IMR-90 (cell line): ENCODE measurements at regions not wholly inside any gene's neighbourhood (a gene's known extent, or its start where the extent isn't known, plus 50 kb on each side); places are given as distances from the start of the nearest gene placed in this dataset.

Source experiments
- ATAC-seq: fragments of 200-7000 bp; cut with Tn5 transposase; 2 replicates; pipeline ENCODE4 v1.9.1; 2020; ENCODE audit warnings: low read depth, mild to moderate bottlenecking, moderate library complexity
- BruUV-seq: library from RNA; stranded (reverse); fragments of 400-500 nt; replicated peaks from 2 replicates; lab custom pipeline; 2021; lab: Mats Ljungman, UMichigan
- CTCF ChIA-PET: fragments of 300-600 bp; formaldehyde crosslinking; extraction: SDS; loops from one replicate; lab custom pipeline; 2021; ENCODE audit warnings: antibody characterized with exemption; lab: Yijun Ruan, JAX
- POLR2A ChIA-PET: fragments of 300-600 bp; sonication (Branson Sonifier 250); formaldehyde crosslinking; loops from one replicate; lab custom pipeline; 2022; ENCODE audit warnings: antibody characterized with exemption; ENCODE audit not compliant: unreplicated experiment; lab: Charles Lee
- DNase-seq: peaks from one replicate; pipeline ENCODE4 v3.0.0; 2013
- H2AFZ ChIP-seq: replicated peaks from 2 replicates; pipeline ENCODE3; 2013; ENCODE audit warnings: low read length, mild to moderate bottlenecking; ENCODE audit not compliant: poor library complexity
- H2AK5ac ChIP-seq: 2 replicates; pipeline ENCODE4 v1.6.1; 2013; ENCODE audit warnings: low read depth, low read length, inconsistent platforms
- H2AK9ac ChIP-seq: replicated peaks from 2 replicates; pipeline ENCODE3; 2013; ENCODE audit warnings: mild to moderate bottlenecking, low read depth, low read length, moderate library complexity; ENCODE audit not compliant: poor library complexity
- H2BK120ac ChIP-seq: 2 replicates; pipeline ENCODE4 v1.6.1; 2013; ENCODE audit warnings: low read depth, low read length, inconsistent platforms
- H2BK15ac ChIP-seq: 3 replicates; pipeline ENCODE4 v1.6.1; 2013; ENCODE audit warnings: low read depth, low read length, inconsistent platforms
- H2BK20ac ChIP-seq: 2 replicates; pipeline ENCODE4 v1.6.1; 2013; ENCODE audit warnings: low read depth, mild to moderate bottlenecking, inconsistent platforms, low read length, moderate library complexity
- H2BK5ac ChIP-seq: 2 replicates; pipeline ENCODE4 v1.6.1; 2013; ENCODE audit warnings: mild to moderate bottlenecking, low read depth, low read length, inconsistent platforms; ENCODE audit not compliant: poor library complexity, severe bottlenecking
- H3K14ac ChIP-seq: replicated peaks from 2 replicates; pipeline ENCODE4 v1.6.1; 2013; ENCODE audit warnings: low read depth, low read length, inconsistent platforms
- H3K18ac ChIP-seq: 2 replicates; pipeline ENCODE4 v1.6.1; 2013; ENCODE audit warnings: low read depth, low read length, control low read depth
- H3K23ac ChIP-seq: 2 replicates; pipeline ENCODE4 v1.6.1; 2013; ENCODE audit warnings: low read depth, low read length, inconsistent platforms
- H3K27ac ChIP-seq: 2 replicates; pipeline ENCODE4 v1.5.1; 2013; ENCODE audit warnings: mild to moderate bottlenecking, control low read depth, low read length; ENCODE audit not compliant: insufficient read depth
- H3K27me3 ChIP-seq: 2 replicates; pipeline ENCODE4 v1.6.1; 2013; ENCODE audit warnings: low read length; ENCODE audit not compliant: control insufficient read depth, insufficient read depth
- H3K36me3 ChIP-seq: 2 replicates; pipeline ENCODE4 v1.6.1; 2013; ENCODE audit warnings: low read length, mixed read lengths; ENCODE audit not compliant: control insufficient read depth, insufficient read depth
- H3K4ac ChIP-seq: 2 replicates; pipeline ENCODE4 v1.6.1; 2013; ENCODE audit warnings: low read depth, low read length, inconsistent platforms
- H3K4me1 ChIP-seq: 2 replicates; pipeline ENCODE4 v1.6.1; 2013; ENCODE audit warnings: low read length, mixed read lengths; ENCODE audit not compliant: control insufficient read depth, insufficient read depth
- H3K4me2 ChIP-seq: 2 replicates; pipeline ENCODE4 v1.6.1; 2013; ENCODE audit warnings: low read depth, mild to moderate bottlenecking, control low read depth, low read length, moderate library complexity
- H3K4me3 ChIP-seq: 2 replicates; pipeline ENCODE4 v1.5.1; 2013; ENCODE audit warnings: low read depth, mild to moderate bottlenecking, control low read depth, low read length, moderate library complexity; ENCODE audit not compliant: insufficient read depth
- H3K56ac ChIP-seq: 2 replicates; pipeline ENCODE4 v1.6.1; 2013; ENCODE audit warnings: low read length, inconsistent platforms; ENCODE audit not compliant: insufficient read depth; ENCODE audit errors: extremely low read depth
- H3K79me1 ChIP-seq, 2 experiments: 2 replicates each; pipeline ENCODE4 v1.6.1; 2013; ENCODE audit warnings: low read length in 2 of 2, inconsistent platforms in 1 of 2, low read depth in 1 of 2
- H3K9ac ChIP-seq: 2 replicates; pipeline ENCODE4 v1.6.1; 2013; ENCODE audit warnings: low read depth, low read length, control low read depth
- H3K9me1 ChIP-seq: 2 replicates; pipeline ENCODE4 v1.6.1; 2013; ENCODE audit warnings: low read length, inconsistent platforms; ENCODE audit not compliant: insufficient read depth
- H3K9me3 ChIP-seq: 2 replicates; pipeline ENCODE4 v1.6.1; 2013; ENCODE audit warnings: low read length; ENCODE audit not compliant: control insufficient read depth, insufficient read depth
- H4K20me1 ChIP-seq: 2 replicates; pipeline ENCODE4 v1.6.1; 2013; ENCODE audit warnings: low read length, inconsistent platforms; ENCODE audit not compliant: insufficient read depth
- H4K5ac ChIP-seq: 2 replicates; pipeline ENCODE4 v1.6.1; 2013; ENCODE audit warnings: mild to moderate bottlenecking, low read depth, low read length, control low read depth
- H4K8ac ChIP-seq, 2 experiments: 2 replicates each; pipeline ENCODE4 v1.6.1; 2013; ENCODE audit warnings: low read depth in 2 of 2, low read length in 2 of 2, control low read depth in 1 of 2, inconsistent platforms in 1 of 2
- H4K91ac ChIP-seq: 2 replicates; pipeline ENCODE4 v1.6.1; 2013; ENCODE audit warnings: low read depth, low read length, inconsistent platforms; ENCODE audit not compliant: insufficient read depth
- BHLHE40 ChIP-seq: fragments of 150-350 bp; IDR thresholded peaks from 2 replicates; pipeline ENCODE4 v1.6.1; 2016; ENCODE audit warnings: mild to moderate bottlenecking, low read depth, low read length
- CEBPB ChIP-seq: IDR thresholded peaks from 2 replicates; pipeline ENCODE4 v1.6.1; 2012; ENCODE audit warnings: low read depth, low read length, improper control_type of control experiment
- CHD1 ChIP-seq: IDR thresholded peaks from 2 replicates; pipeline ENCODE4 v1.6.1; 2012; ENCODE audit warnings: low read depth, low read length, improper control_type of control experiment
- ELK1 ChIP-seq: fragments of 150-350 bp; IDR thresholded peaks from 2 replicates; pipeline ENCODE4 v1.6.1; 2016; ENCODE audit warnings: low read depth, mild to moderate bottlenecking, low read length, moderate library complexity, borderline replicate concordance
- FOS ChIP-seq: fragments of 150-350 bp; IDR thresholded peaks from 2 replicates; pipeline ENCODE4 v1.6.1; 2016; ENCODE audit warnings: low read depth, low read length
- MAFK ChIP-seq: IDR thresholded peaks from 2 replicates; pipeline ENCODE4 v1.6.1; 2012; ENCODE audit warnings: low read depth, low read length, improper control_type of control experiment
- MXI1 ChIP-seq: IDR thresholded peaks from 2 replicates; pipeline ENCODE4 v1.6.1; 2012; ENCODE audit warnings: low read depth, mild to moderate bottlenecking, low read length, moderate library complexity, borderline replicate concordance
- POLR2A ChIP-seq: IDR thresholded peaks from 2 replicates; pipeline ENCODE4 v1.6.1; 2012; ENCODE audit warnings: mild to moderate bottlenecking, low read depth, low read length
- RAD21 ChIP-seq: IDR thresholded peaks from 2 replicates; pipeline ENCODE4 v1.6.1; 2012; ENCODE audit warnings: low read length, improper control_type of control experiment
- RCOR1 ChIP-seq: IDR thresholded peaks from 2 replicates; pipeline ENCODE4 v1.6.1; 2012; ENCODE audit warnings: mild to moderate bottlenecking, low read length, improper control_type of control experiment; ENCODE audit not compliant: insufficient replicate concordance
- RFX5 ChIP-seq: IDR thresholded peaks from 2 replicates; pipeline ENCODE4 v1.8.0; 2012; ENCODE audit warnings: low read depth, mild to moderate bottlenecking, low read length, moderate library complexity
- USF2 ChIP-seq: fragments of 150-350 bp; IDR thresholded peaks from 2 replicates; pipeline ENCODE4 v1.6.1; 2017; ENCODE audit warnings: mild to moderate bottlenecking, antibody characterized with exemption, low read length, low read depth
- WGBS, 2 experiments: methylation state at CpG; one replicate each; pipeline versions ENCODE4 v1.1.5 to v1.1.7; 2013; ENCODE audit warnings: missing lambda C conversion rate in 2 of 2; ENCODE audit not compliant: insufficient read length in 1 of 2; ENCODE audit errors: extremely low coverage in 2 of 2; 5-methylcytosine and 5-hydroxymethylcytosine counted together
- dilution Hi-C: fragments of 300-500 bp; cut with HindIII; formaldehyde crosslinking; loops from one replicate; pipeline ENCODE4 v1.14.3; 2018; ENCODE audit warnings: low sequenced_read_pairs; ENCODE audit not compliant: unreplicated experiment
- in situ Hi-C: fragments of 300-500 bp; cut with MboI; formaldehyde crosslinking; loops from 3 replicates; pipeline ENCODE4 v1.14.3; 2019; ENCODE audit warnings: low sequenced_read_pairs, inconsistent platforms, mixed read lengths
- intact Hi-C: fragments of 100-400 bp; cut with micrococcal nuclease; formaldehyde crosslinking; loops from 2 replicates; pipeline ENCODE4 v1.10.0; 2022
- TF ChIP-seq, protein P1 (sequence below): conservative IDR thresholded peaks from 2 replicates; pipeline ENCODE4 v1.5.1; 2012; ENCODE audit warnings: mild to moderate bottlenecking, low read depth, low read length, improper control_type of control experiment

DNA sequence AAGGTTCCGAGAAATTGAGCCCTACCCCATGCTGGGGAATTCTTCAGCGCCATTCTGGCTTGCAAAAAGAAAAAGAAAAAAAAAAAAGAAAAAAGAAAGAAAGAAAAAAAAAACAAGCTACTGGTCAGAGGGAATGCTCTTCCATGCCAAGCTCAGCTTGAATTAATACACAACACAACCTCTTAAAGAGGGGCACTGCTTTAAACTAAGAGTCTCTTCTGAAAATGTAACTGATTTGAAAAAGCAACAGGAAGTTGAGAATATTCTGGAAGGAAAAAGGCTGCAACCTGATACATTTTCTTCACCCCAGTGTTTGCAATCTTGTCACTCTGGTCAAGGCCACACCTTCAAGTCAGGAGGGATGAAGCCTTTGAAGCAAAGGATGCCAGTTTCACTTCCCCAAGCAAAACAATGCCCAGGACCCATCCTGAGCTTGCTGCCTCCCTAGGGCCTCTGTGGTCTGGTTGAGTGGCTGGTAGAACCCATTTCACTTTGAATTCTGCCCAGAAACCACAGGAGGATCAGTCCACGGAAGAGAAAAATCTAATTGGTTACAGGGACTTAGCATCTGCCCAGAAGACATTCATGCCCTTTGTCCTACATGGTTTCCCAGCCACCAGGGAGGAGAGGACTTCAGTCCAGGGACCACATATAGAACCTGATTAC lies 389.7 kb downstream of the SOX9 start:
- peak overlapping the region; percentile 1; the same call in 1 of the 2 replicates for H3K4me2 ChIP-seq
- H2AK9ac ChIP-seq = no peak overlapping the region
- H3K4me3 ChIP-seq = no peak overlapping the region
- H3K56ac ChIP-seq = no peak overlapping the region
- peak; percentile 27 for DNase-seq
- H2BK20ac ChIP-seq = peak overlapping the region; percentile 45; the same call in 1 of the 2 replicates
- H3K9me3 ChIP-seq = no peaks in the 10 kb centered on the region
- H3K27me3 ChIP-seq = no peaks in the 10 kb centered on the region
- peak overlapping the region; percentile 83 for H3K4ac ChIP-seq
- H3K79me1 ChIP-seq = peaks cover 10 to 65% of the 10 kb centered on the region in 2 experiments
- 0 out of 2 replicates have a peak overlapping the region, but pooled peaks have one; percentile 4 for H3K27ac ChIP-seq
- no CpG with 5 or more reads among the region's 3 CpGs for WGBS, 2 experiments
- H3K23ac ChIP-seq = peak overlapping the region; percentile 65
- dilution Hi-C loops (no loop called here), intact Hi-C loops (no loop called here), in situ Hi-C loops (no loop called here)
- no TSS peak for BruUV-seq
- H2BK15ac ChIP-seq = no peak overlapping the region
- peak overlapping the region; percentile 0; the same call in 1 of the 2 replicates for H3K18ac ChIP-seq
- H4K8ac ChIP-seq = peak overlapping the region; percentile 6 to 10; a peak in 2 of 4 replicates
- H4K20me1 ChIP-seq = no peaks in the 10 kb centered on the region; the same call in none of the 2 replicates
- no peak overlapping the region for H3K9ac ChIP-seq
- ATAC-seq = peak; percentile 15; the same call in 1 of the 2 replicates
- peak overlapping the region; percentile 83 for H3K14ac ChIP-seq
- peaks cover 20% of the 10 kb centered on the region for H3K4me1 ChIP-seq
- ChIA-PET POLR2A (no interaction called here), CTCF (interaction anchor here (0.6 kb wide), 2 partner anchors 175 to 386 kb away, joined by 3 to 6 read pairs; no protein-coding TSS in a partner anchor)
- H2AFZ ChIP-seq = peak overlapping the region; percentile 56
- peak overlapping the region; percentile 9 for H4K5ac ChIP-seq
- no peak overlapping the region for H2AK5ac ChIP-seq
- peak overlapping the region; percentile 46 for H2BK120ac ChIP-seq
- no peak overlapping the region for H2BK5ac ChIP-seq
- peaks cover 11% of the 10 kb centered on the region for H3K9me1 ChIP-seq
- 0 out of 2 replicates have a peak overlapping the region, but pooled peaks have one; percentile 14 for H4K91ac ChIP-seq
- TF ChIP-seq, protein P1, sequence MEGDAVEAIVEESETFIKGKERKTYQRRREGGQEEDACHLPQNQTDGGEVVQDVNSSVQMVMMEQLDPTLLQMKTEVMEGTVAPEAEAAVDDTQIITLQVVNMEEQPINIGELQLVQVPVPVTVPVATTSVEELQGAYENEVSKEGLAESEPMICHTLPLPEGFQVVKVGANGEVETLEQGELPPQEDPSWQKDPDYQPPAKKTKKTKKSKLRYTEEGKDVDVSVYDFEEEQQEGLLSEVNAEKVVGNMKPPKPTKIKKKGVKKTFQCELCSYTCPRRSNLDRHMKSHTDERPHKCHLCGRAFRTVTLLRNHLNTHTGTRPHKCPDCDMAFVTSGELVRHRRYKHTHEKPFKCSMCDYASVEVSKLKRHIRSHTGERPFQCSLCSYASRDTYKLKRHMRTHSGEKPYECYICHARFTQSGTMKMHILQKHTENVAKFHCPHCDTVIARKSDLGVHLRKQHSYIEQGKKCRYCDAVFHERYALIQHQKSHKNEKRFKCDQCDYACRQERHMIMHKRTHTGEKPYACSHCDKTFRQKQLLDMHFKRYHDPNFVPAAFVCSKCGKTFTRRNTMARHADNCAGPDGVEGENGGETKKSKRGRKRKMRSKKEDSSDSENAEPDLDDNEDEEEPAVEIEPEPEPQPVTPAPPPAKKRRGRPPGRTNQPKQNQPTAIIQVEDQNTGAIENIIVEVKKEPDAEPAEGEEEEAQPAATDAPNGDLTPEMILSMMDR = no peak
- TF ChIP-seq RFX5 (no peak), RAD21 (no peak), CEBPB (no peak), RCOR1 (no peak), MXI1 (no peak), USF2 (no peak), POLR2A (no peak), ELK1 (no peak), CHD1 (no peak), BHLHE40 (no peak), FOS (no peak), MAFK (no peak)
- H3K36me3 ChIP-seq = no peaks in the 10 kb centered on the region
